ENCODE measurements at regions not wholly inside any gene's neighbourhood (a gene's known extent, or its start where the extent isn't known, plus 50 kb on each side); places are given as distances from the start of the nearest gene placed in this dataset.

DNA sequence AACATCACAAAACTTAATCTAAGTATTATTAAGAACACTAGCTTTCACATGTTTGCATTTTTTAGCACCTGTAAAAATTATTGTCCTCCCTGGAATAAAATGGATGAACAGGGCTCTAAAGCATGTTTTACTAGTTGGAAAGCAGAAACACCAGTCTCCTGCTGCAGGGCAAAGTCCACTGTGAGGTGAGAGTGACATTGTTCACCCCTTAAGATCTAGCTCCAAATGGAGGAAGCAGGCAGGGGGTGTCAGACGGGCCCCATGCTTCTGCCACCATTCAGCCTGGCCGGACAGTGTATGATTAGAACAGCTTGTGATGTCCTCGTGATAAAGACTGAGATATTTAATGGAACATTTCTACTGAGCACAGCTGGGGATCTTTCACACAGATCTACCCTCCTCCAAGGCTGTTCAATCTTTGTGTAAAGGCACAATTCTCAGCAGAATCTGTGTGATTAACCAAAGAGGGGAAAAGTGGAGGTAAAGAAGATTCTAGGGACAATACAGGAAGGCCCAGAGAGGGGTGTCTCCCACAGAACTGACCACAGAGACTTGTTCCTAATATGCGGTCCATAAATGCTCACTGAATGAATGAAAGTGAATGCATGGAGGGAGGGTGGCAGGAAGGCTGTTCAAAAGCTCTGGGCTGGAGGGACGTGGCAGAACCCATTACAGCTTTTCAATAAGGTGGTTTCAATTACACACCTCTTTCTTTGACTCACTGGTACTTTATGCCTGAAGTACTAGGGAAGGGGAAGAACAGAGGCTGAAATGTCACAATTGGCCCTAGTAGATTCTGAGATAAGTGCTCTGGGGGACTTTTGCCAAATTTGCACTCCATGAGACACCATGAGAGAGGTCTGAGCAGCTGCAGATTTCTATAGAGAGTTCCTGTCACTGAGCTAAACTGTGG, 239.1 kb upstream of the ARHGAP20 start:
- no peaks in the 10 kb centered on the region for H3K9me3 ChIP-seq
- no peaks in the 10 kb centered on the region for H3K27me3 ChIP-seq
- in situ Hi-C loops (cut with MboI; ENCODE audit: low sequenced_read_pairs in 4 of 4) (no loop called here), intact Hi-C loops (cut with DNase I; ENCODE audit: low total_unique reads) (no loop called here)
- H3K4me3 ChIP-seq, result no peak overlapping the region
- H3K4me1 ChIP-seq, result no peaks in the 10 kb centered on the region
- TF ChIP-seq, protein P1, sequence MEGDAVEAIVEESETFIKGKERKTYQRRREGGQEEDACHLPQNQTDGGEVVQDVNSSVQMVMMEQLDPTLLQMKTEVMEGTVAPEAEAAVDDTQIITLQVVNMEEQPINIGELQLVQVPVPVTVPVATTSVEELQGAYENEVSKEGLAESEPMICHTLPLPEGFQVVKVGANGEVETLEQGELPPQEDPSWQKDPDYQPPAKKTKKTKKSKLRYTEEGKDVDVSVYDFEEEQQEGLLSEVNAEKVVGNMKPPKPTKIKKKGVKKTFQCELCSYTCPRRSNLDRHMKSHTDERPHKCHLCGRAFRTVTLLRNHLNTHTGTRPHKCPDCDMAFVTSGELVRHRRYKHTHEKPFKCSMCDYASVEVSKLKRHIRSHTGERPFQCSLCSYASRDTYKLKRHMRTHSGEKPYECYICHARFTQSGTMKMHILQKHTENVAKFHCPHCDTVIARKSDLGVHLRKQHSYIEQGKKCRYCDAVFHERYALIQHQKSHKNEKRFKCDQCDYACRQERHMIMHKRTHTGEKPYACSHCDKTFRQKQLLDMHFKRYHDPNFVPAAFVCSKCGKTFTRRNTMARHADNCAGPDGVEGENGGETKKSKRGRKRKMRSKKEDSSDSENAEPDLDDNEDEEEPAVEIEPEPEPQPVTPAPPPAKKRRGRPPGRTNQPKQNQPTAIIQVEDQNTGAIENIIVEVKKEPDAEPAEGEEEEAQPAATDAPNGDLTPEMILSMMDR (IDR thresholded peaks at IDR 0.05 in 4 of 5, conservative IDR thresholded peaks at IDR 0.05 in 1 of 5), result no peak
- no peak for TF ChIP-seq POLR2A (IDR thresholded peaks at IDR 0.05)
- peak in 1 of 2 donors; percentile 5 for ATAC-seq
- H3K36me3 ChIP-seq, result no peaks in the 10 kb centered on the region
- H3K27ac ChIP-seq, result peak overlapping the region; percentile 16 to 40 (median 27)
- DNase-seq, result no peak

DNA sequence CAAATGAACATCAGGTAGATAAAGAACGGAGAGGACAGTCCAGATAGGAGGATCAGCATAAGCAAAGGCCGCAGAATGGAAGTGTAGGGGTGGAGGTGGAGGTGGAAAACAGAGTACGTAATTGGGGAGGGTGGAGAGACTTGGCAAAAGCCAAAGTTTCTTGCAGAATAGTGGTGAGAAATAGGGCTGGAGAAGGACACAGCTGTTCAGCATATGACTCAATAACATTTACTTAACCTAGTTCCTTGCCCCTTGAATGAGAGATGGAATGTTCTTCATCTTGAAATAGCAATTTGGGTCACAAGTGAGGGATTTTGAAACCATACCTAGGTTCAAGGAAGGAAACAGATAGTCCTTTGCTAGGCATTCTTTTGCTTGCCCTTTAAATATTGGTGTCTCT, 235.9 kb upstream of the ARHGAP20 start:
- in situ Hi-C loops (cut with MboI; ENCODE audit: low sequenced_read_pairs in 4 of 4), result no loop called here

DNA sequence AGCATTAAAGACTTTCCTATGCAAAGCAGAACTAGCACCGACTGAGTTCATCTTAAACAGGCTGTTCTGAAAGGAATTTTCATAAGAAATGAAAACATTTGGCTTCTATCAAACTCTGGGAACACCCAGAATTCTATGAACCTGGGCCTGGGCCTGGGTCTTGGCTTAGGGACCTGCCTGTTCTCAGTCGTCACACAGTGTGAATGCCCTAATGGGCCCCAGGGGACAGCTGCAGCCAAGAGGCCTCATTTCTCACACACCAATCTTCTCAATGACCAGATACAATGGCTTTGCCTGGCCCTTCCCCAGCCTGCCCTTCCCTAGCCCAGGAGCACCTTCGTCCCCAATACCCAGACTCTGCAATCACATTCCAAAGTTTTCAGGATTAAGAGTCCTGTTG, 234.9 kb upstream of the ARHGAP20 start:
- in situ Hi-C loops (cut with MboI; ENCODE audit: low sequenced_read_pairs in 4 of 4) (no loop called here), intact Hi-C loops (cut with DNase I; ENCODE audit: low total_unique reads) (no loop called here)
- peak overlapping the region; percentile 36 to 59 (median 52) for H3K27ac ChIP-seq
- no peaks in the 10 kb centered on the region for H3K4me1 ChIP-seq
- no peak overlapping the region for H3K4me3 ChIP-seq
- no peaks in the 10 kb centered on the region for H3K36me3 ChIP-seq
- ATAC-seq (peak; percentile 35 to 42), DNase-seq (peak; percentile 11 to 64)
- no peaks in the 10 kb centered on the region for H3K27me3 ChIP-seq
- TF ChIP-seq POLR2A (IDR thresholded peaks at IDR 0.05), result no peak
- TF ChIP-seq, protein P1 (IDR thresholded peaks at IDR 0.05 in 4 of 5, conservative IDR thresholded peaks at IDR 0.05 in 1 of 5), result no peak
- H3K9me3 ChIP-seq, result no peaks in the 10 kb centered on the region

More for the DNA sequence above, 235.9 kb upstream of the ARHGAP20 start:
- Histone ChIP-seq H3K4me1 (no peaks in the 10 kb centered on the region), H3K27me3 (no peaks in the 10 kb centered on the region), H3K4me3 (no peak overlapping the region), H3K36me3 (no peaks in the 10 kb centered on the region), H3K9me3 (no peaks in the 10 kb centered on the region), H3K27ac (peak overlapping the region; percentile 36 to 59 (median 52))
- DNase-seq, result peak; percentile 7 to 44
- intact Hi-C loops (cut with DNase I; ENCODE audit: low total_unique reads), result no loop called here
- TF ChIP-seq, protein P1 (IDR thresholded peaks at IDR 0.05 in 4 of 5, conservative IDR thresholded peaks at IDR 0.05 in 1 of 5), result no peak
- no peak for TF ChIP-seq POLR2A (IDR thresholded peaks at IDR 0.05)
- peak; percentile 65 to 86 for ATAC-seq

DNA sequence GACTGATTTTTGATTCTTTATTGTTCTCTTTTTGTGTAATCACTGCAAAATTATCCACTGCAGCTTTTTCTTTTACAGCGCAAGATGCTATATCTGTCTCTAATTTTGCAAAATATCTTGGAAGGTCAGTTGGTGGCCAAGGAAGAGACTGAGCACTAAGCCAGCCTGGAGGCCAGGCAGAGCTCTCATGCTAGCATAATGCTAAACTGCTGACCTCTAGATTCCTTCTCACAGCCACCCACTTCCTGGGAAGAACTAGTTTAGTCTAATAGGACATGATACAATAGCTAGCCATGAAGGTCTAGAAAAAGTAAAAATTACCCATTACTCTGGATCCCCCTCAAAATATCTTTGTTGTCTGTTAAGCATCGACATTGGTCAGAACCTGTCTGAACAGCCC, 227.2 kb upstream of the ARHGAP20 start:
- TF ChIP-seq, protein P1 (IDR thresholded peaks at IDR 0.05 in 4 of 5, conservative IDR thresholded peaks at IDR 0.05 in 1 of 5), result no peak
- TF ChIP-seq POLR2A (IDR thresholded peaks at IDR 0.05), result no peak
- no peak overlapping the region for H3K4me3 ChIP-seq
- DNase-seq (no peak), ATAC-seq (no peak)
- no peaks in the 10 kb centered on the region for H3K9me3 ChIP-seq
- H3K36me3 ChIP-seq, result no peaks in the 10 kb centered on the region
- H3K27ac ChIP-seq, result no peak overlapping the region
- intact Hi-C loops (cut with DNase I; ENCODE audit: low total_unique reads), result no loop called here
- in situ Hi-C loops (cut with MboI; ENCODE audit: low sequenced_read_pairs in 4 of 4), result no loop called here
- H3K27me3 ChIP-seq, result no peaks in the 10 kb centered on the region
- no peaks in the 10 kb centered on the region for H3K4me1 ChIP-seq
